ENCODE measurements at regions not wholly inside any gene's neighbourhood (a gene's known extent, or its start where the extent isn't known, plus 50 kb on each side); places are given as distances from the start of the nearest gene placed in this dataset.

- H2BK20ac ChIP-seq (ENCODE audit: low read depth, low read length, poor library complexity, severe bottlenecking) = no peak overlapping the region
- H3K14ac ChIP-seq (ENCODE audit: insufficient read depth, low read length) = no peak overlapping the region
- no peaks in the 10 kb centered on the region for H3K27me3 ChIP-seq (ENCODE audit: insufficient read depth, low read length)
- H2BK12ac ChIP-seq (ENCODE audit: insufficient read length, low read depth, low read length) = no peak overlapping the region
- H2BK15ac ChIP-seq (ENCODE audit: low read depth, low read length) = no peak overlapping the region
- no peak overlapping the region for H2BK120ac ChIP-seq (ENCODE audit: low read depth, low read length, poor library complexity, severe bottlenecking)
- H3K4ac ChIP-seq (ENCODE audit: low read depth, low read length) = no peak overlapping the region
- no peak overlapping the region for H3T11ph ChIP-seq (ENCODE audit: low read length)
- no CpG with 5 or more reads among the region's 4 CpGs for WGBS (ENCODE audit: extremely low coverage, insufficient read length, low lambda C conversion rate)
- H3K23ac ChIP-seq (ENCODE audit: insufficient read length, low read depth, low read length) = no peak overlapping the region
- H4K5ac ChIP-seq (ENCODE audit: insufficient read length, low read depth, low read length) = no peak overlapping the region
- H2BK5ac ChIP-seq (ENCODE audit: insufficient read length, low read length) = no peak overlapping the region
- H3K27ac Mint-ChIP-seq = peak overlapping the region in 1 of 3 experiments; percentile 6; a peak in 1 of 7 replicates
- no peak overlapping the region for H2AK5ac ChIP-seq (ENCODE audit: insufficient read length, low read length)
- peaks cover 0 to 5% of the 10 kb centered on the region in 2 experiments; a peak in 2 of 5 replicates for H3K9me3 Mint-ChIP-seq
- H3K4me1 Mint-ChIP-seq = peaks cover 56 to 86% of the 10 kb centered on the region in 2 experiments
- H4K20me1 ChIP-seq (ENCODE audit: control insufficient read depth, insufficient read depth, insufficient read length) = no peaks in the 10 kb centered on the region
- H2AFZ ChIP-seq (ENCODE audit: low read length) = no peak overlapping the region
- no peaks in the 10 kb centered on the region for H3K79me1 ChIP-seq (ENCODE audit: insufficient read depth, low read depth, low read length, poor library complexity, severe bottlenecking)
- H3K9ac ChIP-seq (ENCODE audit: extremely low read depth, insufficient read length, low read length) = no peak overlapping the region
- H3K4me2 ChIP-seq (ENCODE audit: insufficient read depth, insufficient read length, low read length) = no peak overlapping the region
- H3K27me3 Mint-ChIP-seq (ENCODE audit: low read depth) = 0 out of 2 replicates have a peak, but pooled peaks cover under 1% of the 10 kb centered on the region
- no peaks in the 10 kb centered on the region for H3K9me3 ChIP-seq (ENCODE audit: control insufficient read depth, low read depth, low read length)
- no peak overlapping the region for H3K56ac ChIP-seq (ENCODE audit: insufficient read length, low read depth, low read length)
- H3K4me1 ChIP-seq (ENCODE audit: insufficient read depth, low read length) = peaks cover 12% of the 10 kb centered on the region; the same call in 1 of the 2 replicates
- H3K18ac ChIP-seq (ENCODE audit: insufficient read length, low read depth, low read length) = no peak overlapping the region
- peaks cover 0 to 4% (median 0%) of the 10 kb centered on the region in 3 experiments; a peak in 1 of 7 replicates for H3K36me3 Mint-ChIP-seq (ENCODE audit: insufficient read depth in 1 of 3, low read depth in 3 of 3)
- no peak overlapping the region for H3K27ac ChIP-seq (ENCODE audit: insufficient read length, low read depth, low read length)
- no peak for DNase-seq
- no peak overlapping the region for H3K4me3 Mint-ChIP-seq
- TF ChIP-seq CTCF (conservative IDR thresholded peaks at IDR 0.05) = no peak
- H4K91ac ChIP-seq (ENCODE audit: insufficient read length, low read depth, low read length) = no peak overlapping the region
- H4K8ac ChIP-seq (replicated peaks; ENCODE audit: insufficient read length, low read depth, low read length) = no peak overlapping the region
- no peaks in the 10 kb centered on the region for H3K23me2 ChIP-seq (ENCODE audit: insufficient read length, low read depth, low read length, poor library complexity, severe bottlenecking)
- no peaks in the 10 kb centered on the region for H3K79me2 ChIP-seq (ENCODE audit: insufficient read depth, low read length)
Measured at GRCh38 chr2:8258406-8258805, 423.4 kb upstream of the ID2 start.

Measured in H9 (cell line).